H9 (cell line): ENCODE measurements at regions not wholly inside any gene's neighbourhood (a gene's known extent, or its start where the extent isn't known, plus 50 kb on each side); places are given as distances from the start of the nearest gene placed in this dataset.

ENCODE experiments used
- DNase-seq: peaks from one replicate; pipeline ENCODE4 v3.0.0-alpha.2; 2017
- H2AFZ ChIP-seq: one replicate; pipeline ENCODE4 v1.6.1; 2013; ENCODE audit warnings: mild to moderate bottlenecking, low read length, control low read depth, moderate library complexity
- H2AK5ac ChIP-seq: 2 replicates; pipeline ENCODE4 v1.6.1; 2013; ENCODE audit warnings: low read length, control low read depth, mixed read lengths; ENCODE audit not compliant: insufficient read length
- H2BK120ac ChIP-seq: one replicate; pipeline ENCODE4 v1.6.1; 2013; ENCODE audit warnings: low read depth, mild to moderate bottlenecking, low read length, control low read depth, inconsistent platforms; ENCODE audit not compliant: poor library complexity, severe bottlenecking
- H2BK12ac ChIP-seq: 2 replicates; pipeline ENCODE4 v1.6.1; 2013; ENCODE audit warnings: low read length, control low read depth, mixed read lengths, low read depth; ENCODE audit not compliant: insufficient read length
- H2BK15ac ChIP-seq: 2 replicates; pipeline ENCODE4 v1.6.1; 2013; ENCODE audit warnings: low read depth, low read length, control low read depth
- H2BK20ac ChIP-seq: one replicate; pipeline ENCODE4 v1.6.1; 2013; ENCODE audit warnings: low read depth, mild to moderate bottlenecking, low read length, control low read depth, inconsistent platforms; ENCODE audit not compliant: poor library complexity, severe bottlenecking
- H2BK5ac ChIP-seq: 2 replicates; pipeline ENCODE4 v1.6.1; 2013; ENCODE audit warnings: low read length, control low read depth, mixed read lengths; ENCODE audit not compliant: insufficient read length
- H3K14ac ChIP-seq: 2 replicates; pipeline ENCODE4 v1.6.1; 2013; ENCODE audit warnings: low read length, control low read depth; ENCODE audit not compliant: insufficient read depth
- H3K18ac ChIP-seq: 2 replicates; pipeline ENCODE4 v1.6.1; 2013; ENCODE audit warnings: low read depth, mild to moderate bottlenecking, mixed read lengths, low read length, control low read depth; ENCODE audit not compliant: insufficient read length
- H3K23ac ChIP-seq: 2 replicates; pipeline ENCODE4 v1.6.1; 2013; ENCODE audit warnings: low read length, control low read depth, mixed read lengths, low read depth; ENCODE audit not compliant: insufficient read length
- H3K23me2 ChIP-seq: 2 replicates; pipeline ENCODE4 v1.6.1; 2013; ENCODE audit warnings: low read depth, mild to moderate bottlenecking, mixed read lengths, low read length, control low read depth; ENCODE audit not compliant: insufficient read length, poor library complexity, severe bottlenecking
- H3K27ac ChIP-seq: 2 replicates; pipeline ENCODE4 v1.5.1; 2013; ENCODE audit warnings: low read length, control low read depth, mixed read lengths, low read depth; ENCODE audit not compliant: insufficient read length
- H3K27me3 ChIP-seq: 2 replicates; pipeline ENCODE4 v1.6.1; 2013; ENCODE audit warnings: low read length, control low read depth, inconsistent platforms; ENCODE audit not compliant: insufficient read depth
- H3K4ac ChIP-seq: 2 replicates; pipeline ENCODE4 v1.6.1; 2013; ENCODE audit warnings: low read depth, mild to moderate bottlenecking, control low read depth, inconsistent platforms, low read length, moderate library complexity
- H3K4me1 ChIP-seq: 2 replicates; pipeline ENCODE4 v1.6.1; 2013; ENCODE audit warnings: low read length, control low read depth, inconsistent platforms; ENCODE audit not compliant: insufficient read depth
- H3K4me2 ChIP-seq: 2 replicates; pipeline ENCODE4 v1.6.1; 2013; ENCODE audit warnings: low read length, control low read depth, mixed read lengths; ENCODE audit not compliant: insufficient read length, insufficient read depth
- H3K56ac ChIP-seq: 2 replicates; pipeline ENCODE4 v1.6.1; 2013; ENCODE audit warnings: low read depth, mild to moderate bottlenecking, mixed read lengths, low read length, control low read depth; ENCODE audit not compliant: insufficient read length
- H3K79me1 ChIP-seq: 2 replicates; pipeline ENCODE4 v1.6.1; 2013; ENCODE audit warnings: low read depth, mild to moderate bottlenecking, moderate library complexity, low read length, control low read depth, inconsistent platforms; ENCODE audit not compliant: insufficient read depth, poor library complexity, severe bottlenecking
- H3K79me2 ChIP-seq: 2 replicates; pipeline ENCODE4 v1.6.1; 2013; ENCODE audit warnings: low read length, control low read depth, inconsistent platforms; ENCODE audit not compliant: insufficient read depth
- H3K9ac ChIP-seq: 2 replicates; pipeline ENCODE4 v1.6.1; 2013; ENCODE audit warnings: low read length, control low read depth, mixed read lengths; ENCODE audit not compliant: insufficient read length; ENCODE audit errors: extremely low read depth
- H3K9me3 ChIP-seq: one replicate; pipeline ENCODE4 v1.6.1; 2013; ENCODE audit warnings: low read depth, low read length, inconsistent platforms; ENCODE audit not compliant: control insufficient read depth
- H3T11ph ChIP-seq: one replicate; pipeline ENCODE4 v1.6.1; 2013; ENCODE audit warnings: mild to moderate bottlenecking, low read length, control low read depth, inconsistent platforms
- H4K20me1 ChIP-seq: one replicate; pipeline ENCODE4 v1.6.1; 2013; ENCODE audit not compliant: control insufficient read depth, insufficient read length, insufficient read depth
- H4K5ac ChIP-seq: 2 replicates; pipeline ENCODE4 v1.6.1; 2013; ENCODE audit warnings: low read depth, mild to moderate bottlenecking, mixed read lengths, low read length, control low read depth; ENCODE audit not compliant: insufficient read length
- H4K8ac ChIP-seq: replicated peaks from 2 replicates; pipeline ENCODE4 v1.6.1; 2013; ENCODE audit warnings: low read length, control low read depth, mixed read lengths, low read depth; ENCODE audit not compliant: insufficient read length
- H4K91ac ChIP-seq: 2 replicates; pipeline ENCODE4 v1.6.1; 2013; ENCODE audit warnings: low read depth, mild to moderate bottlenecking, moderate library complexity, mixed read lengths, low read length, control low read depth; ENCODE audit not compliant: insufficient read length
- H3K27ac Mint-ChIP-seq, 3 experiments: 2 replicates in 2 of 3; 3 replicates in 1 of 3; pipeline ENCODE4 v1.8.0; 2020 to 2021; ENCODE audit warnings: mixed read lengths in 3 of 3, mild to moderate bottlenecking in 1 of 3, moderate library complexity in 1 of 3
- H3K27me3 Mint-ChIP-seq: 2 replicates; pipeline ENCODE4 v1.8.0; 2021; ENCODE audit warnings: low read depth, mild to moderate bottlenecking, moderate library complexity, mixed read lengths
- H3K36me3 Mint-ChIP-seq, 3 experiments: 2 replicates in 2 of 3; 3 replicates in 1 of 3; pipeline ENCODE4 v1.8.0; 2020 to 2021; ENCODE audit warnings: low read depth in 3 of 3, mixed read lengths in 3 of 3; ENCODE audit not compliant: insufficient read depth in 1 of 3
- H3K4me1 Mint-ChIP-seq, 2 experiments: 2 replicates each; pipeline ENCODE4 v1.8.0; 2020; ENCODE audit warnings: mixed read lengths in 2 of 2
- H3K4me3 Mint-ChIP-seq, 2 experiments: 2 replicates in 1 of 2; 3 replicates in 1 of 2; pipeline ENCODE4 v1.8.0; 2020 to 2021; ENCODE audit warnings: mild to moderate bottlenecking in 2 of 2, mixed read lengths in 2 of 2, moderate library complexity in 1 of 2
- H3K9me3 Mint-ChIP-seq, 2 experiments: 2 replicates in 1 of 2; 3 replicates in 1 of 2; pipeline ENCODE4 v1.8.0; 2020; ENCODE audit warnings: mild to moderate bottlenecking in 2 of 2, mixed read lengths in 2 of 2, moderate library complexity in 1 of 2
- CTCF ChIP-seq: fragments of 200-600 bp; sonication (generic); conservative IDR thresholded peaks from 3 replicates; pipeline ENCODE4 v1.8.0; 2021; ENCODE audit warnings: antibody characterized with exemption, mild to moderate bottlenecking
- WGBS: extraction: QIAGEN DNeasy Blood & Tissue Kit; methylation state at CpG from one replicate; pipeline ENCODE4 v1.1.7; 2013; ENCODE audit warnings: missing lambda C conversion rate, low lambda C conversion rate, mixed read lengths; ENCODE audit not compliant: insufficient read length; ENCODE audit errors: extremely low coverage; 5-methylcytosine and 5-hydroxymethylcytosine counted together

- no peak overlapping the region for H3T11ph ChIP-seq
- no peak overlapping the region for H3K14ac ChIP-seq
- no peak for TF ChIP-seq CTCF
- H3K79me2 ChIP-seq: no peaks in the 10 kb centered on the region
- peaks cover 18 to 20% of the 10 kb centered on the region in 2 experiments for H3K4me1 Mint-ChIP-seq
- no peak overlapping the region for H4K91ac ChIP-seq
- H3K27ac Mint-ChIP-seq: no peak overlapping the region
- no peak for DNase-seq
- H3K27me3 ChIP-seq: no peaks in the 10 kb centered on the region
- no peak overlapping the region for H3K4me3 Mint-ChIP-seq
- no peak overlapping the region for H3K4ac ChIP-seq
- H3K36me3 Mint-ChIP-seq: no peaks in the 10 kb centered on the region
- no CpG with 5 or more reads among the region's 4 CpGs for WGBS
- H3K9ac ChIP-seq: no peak overlapping the region
- peaks cover 4% of the 10 kb centered on the region for H3K27me3 Mint-ChIP-seq
- no peak overlapping the region for H2AK5ac ChIP-seq
- H4K20me1 ChIP-seq: no peaks in the 10 kb centered on the region
- H4K8ac ChIP-seq: no peak overlapping the region
- H2BK120ac ChIP-seq: no peak overlapping the region
- no peaks in the 10 kb centered on the region; a peak in 2 of 5 replicates for H3K9me3 Mint-ChIP-seq
- H2BK15ac ChIP-seq: no peak overlapping the region
- no peak overlapping the region for H2BK20ac ChIP-seq
- no peak overlapping the region for H4K5ac ChIP-seq
- no peak overlapping the region for H3K18ac ChIP-seq
- no peak overlapping the region for H3K27ac ChIP-seq
- no peak overlapping the region for H2AFZ ChIP-seq
- H3K9me3 ChIP-seq: no peaks in the 10 kb centered on the region
- H2BK5ac ChIP-seq: no peak overlapping the region
- H3K56ac ChIP-seq: no peak overlapping the region
- H3K4me2 ChIP-seq: no peak overlapping the region
- no peaks in the 10 kb centered on the region; the same call in 1 of the 2 replicates for H3K4me1 ChIP-seq
- no peak overlapping the region for H3K23ac ChIP-seq
- H3K23me2 ChIP-seq: no peaks in the 10 kb centered on the region
- H2BK12ac ChIP-seq: no peak overlapping the region
- H3K79me1 ChIP-seq: no peaks in the 10 kb centered on the region
Measured at GRCh38 chr17:72056155-72056554, 64.7 kb upstream of the SOX9 start.
